Stimulated activated CD8-positive, alpha-beta memory T cell treated with anti-CD3 and anti-CD28 coated beads, Interleukin-7, amount 100 ng/mL, for 4 hours (primary cell): ENCODE measurements at regions not wholly inside any gene's neighbourhood (a gene's known extent, or its start where the extent isn't known, plus 50 kb on each side); places are given as distances from the start of the nearest gene placed in this dataset.

Source experiments
- DNase-seq, 2 donors: peaks; one replicate each; pipeline ENCODE4 v3.0.0-alpha.2; 2020; ENCODE audit warnings: low read depth in 2 of 2

DNA sequence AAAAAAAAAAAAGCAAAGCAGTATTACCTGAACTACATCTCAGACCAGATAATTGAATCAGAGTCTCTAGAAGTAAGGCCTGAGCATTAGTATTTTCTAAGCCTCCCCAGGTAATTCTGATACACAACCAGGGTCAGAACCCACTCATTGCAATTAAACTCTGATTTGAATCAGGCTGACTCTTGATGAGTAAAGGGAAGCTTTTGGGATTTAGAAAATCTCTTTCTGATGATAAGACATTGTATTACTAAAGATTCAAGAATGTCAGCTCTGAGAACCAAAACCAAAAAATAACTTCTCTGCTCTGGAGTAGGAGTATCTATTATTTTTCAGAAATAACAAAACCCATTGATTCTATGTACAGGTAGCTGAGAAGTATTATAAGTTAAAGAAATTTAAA is 100.1 kb upstream of the COL21A1 start:
- DNase-seq, result no peak

DNA sequence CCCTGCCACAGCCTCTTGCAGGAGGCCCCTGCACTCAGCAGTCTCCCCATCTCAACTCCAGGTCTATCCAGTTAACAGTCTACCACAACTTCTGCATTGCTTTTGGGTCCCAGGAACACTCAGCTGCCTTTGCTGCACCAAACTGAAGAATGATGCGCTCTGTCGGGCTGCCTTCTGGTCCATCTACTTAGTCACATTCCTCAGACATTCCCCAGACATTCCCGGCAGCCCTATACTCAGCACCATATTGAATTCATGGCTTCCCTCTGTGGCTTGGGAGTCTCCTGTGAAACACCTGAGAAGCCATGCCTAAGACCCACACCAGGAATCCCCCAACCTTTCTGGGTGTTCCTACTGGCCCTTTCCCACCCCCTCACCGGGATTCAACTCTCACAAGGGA is 99.6 kb upstream of the COL21A1 start:
- no peak for DNase-seq

DNA sequence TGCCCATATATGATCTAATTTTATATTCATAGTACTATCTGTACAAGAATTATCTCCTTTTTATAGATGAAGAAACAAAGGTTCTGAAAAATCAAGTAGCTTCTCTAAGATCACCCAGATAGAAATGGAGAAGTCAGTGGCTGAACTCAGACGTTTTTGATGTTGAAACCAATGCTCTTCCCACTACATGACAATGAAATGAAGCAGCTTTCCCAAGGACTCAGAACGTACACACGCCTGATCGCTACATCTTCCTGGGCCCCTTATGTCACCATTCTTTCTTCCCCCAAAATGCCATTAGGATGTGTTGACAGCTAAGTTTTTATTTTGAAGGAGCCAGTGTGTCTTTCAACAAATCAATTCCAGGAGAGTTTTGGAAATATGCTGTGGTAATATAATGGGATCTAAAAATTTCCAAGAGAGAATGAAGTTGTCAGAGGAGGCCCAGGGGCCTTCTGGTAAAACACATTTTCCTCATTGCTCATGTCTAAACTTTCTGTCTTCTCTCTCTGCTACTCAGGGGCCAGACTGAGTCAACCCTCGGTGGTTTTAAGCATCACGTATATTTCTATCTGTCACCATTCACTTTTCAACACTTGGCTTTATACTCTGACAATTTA is 98.1 kb upstream of the COL21A1 start:
- DNase-seq, result no peak

DNA sequence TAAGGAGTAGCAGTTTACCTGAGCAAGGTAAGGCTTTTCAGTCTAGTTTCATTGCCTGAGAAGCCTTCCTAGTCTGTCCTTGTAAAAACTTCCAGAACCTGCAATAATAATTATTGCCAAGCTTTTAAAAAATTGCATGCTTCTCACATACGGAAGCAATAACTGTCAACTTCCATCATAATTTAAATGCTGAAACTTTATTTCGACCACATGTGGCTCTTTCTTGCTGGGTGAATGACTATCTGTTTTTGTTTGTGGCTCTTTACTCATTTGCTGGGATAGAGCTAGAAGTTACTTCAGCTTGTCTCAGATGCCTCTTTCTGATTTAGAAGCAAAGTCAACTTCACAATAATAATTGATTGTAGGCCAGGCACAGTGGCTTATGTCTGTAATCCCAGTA is 95.9 kb upstream of the COL21A1 start:
- no peak for DNase-seq

DNA sequence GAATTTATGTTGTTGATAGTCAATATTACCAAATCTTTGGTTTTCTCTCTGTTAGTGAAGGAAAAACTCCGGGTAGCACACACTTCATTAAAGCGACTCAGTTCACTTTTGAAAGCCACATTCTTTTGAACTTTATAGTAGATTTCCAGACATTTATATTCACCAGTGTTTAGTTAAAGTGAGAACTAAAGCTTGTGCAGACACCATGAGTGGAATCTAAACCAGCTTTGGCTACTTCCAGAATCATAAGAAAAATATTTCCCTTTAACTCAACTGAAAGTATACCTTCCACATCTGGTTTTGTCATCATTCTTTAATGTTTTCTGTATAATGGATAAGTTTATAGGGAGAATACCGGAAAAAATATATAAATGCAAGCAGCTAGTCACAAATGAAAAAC is 92.1 kb upstream of the COL21A1 start:
- DNase-seq, result no peak

DNA sequence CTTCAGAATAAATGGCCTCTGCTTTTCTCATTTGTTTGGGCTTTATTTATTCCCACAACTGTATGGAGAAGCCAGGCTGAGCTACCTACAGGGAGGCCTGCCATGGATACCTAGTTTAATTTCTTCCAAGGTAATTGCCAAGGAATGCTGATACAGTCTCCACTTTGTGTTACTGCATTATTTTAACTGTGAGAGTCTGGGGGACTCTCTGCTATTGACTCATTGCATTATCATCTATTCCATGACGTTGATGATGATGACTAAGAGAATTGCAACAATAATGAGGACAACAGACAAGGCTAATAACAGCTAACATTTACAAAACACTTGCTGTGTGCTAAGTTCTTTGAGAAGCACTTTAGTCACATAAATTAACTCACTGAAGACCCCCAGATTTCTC is 88.3 kb upstream of the COL21A1 start:
- no peak for DNase-seq

DNA sequence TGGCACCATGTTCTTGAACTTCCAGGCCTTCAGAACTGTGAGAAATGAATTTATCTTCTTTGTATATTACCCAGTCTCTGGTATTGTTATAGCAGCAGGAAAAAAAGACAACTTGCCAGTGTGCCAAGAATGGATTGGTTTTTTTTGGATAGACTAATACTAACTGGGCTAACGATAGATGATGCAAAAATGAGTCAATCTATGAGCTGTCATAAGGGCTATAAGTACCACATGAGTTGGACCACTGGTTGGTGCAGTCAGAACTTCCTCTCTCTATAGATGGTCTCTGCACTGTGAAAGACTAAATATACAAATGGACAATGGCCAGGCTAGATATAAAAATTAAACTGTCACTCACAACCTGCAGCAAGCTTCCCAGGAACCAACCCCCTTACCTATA is 87.6 kb upstream of the COL21A1 start:
- DNase-seq, result no peak

DNA sequence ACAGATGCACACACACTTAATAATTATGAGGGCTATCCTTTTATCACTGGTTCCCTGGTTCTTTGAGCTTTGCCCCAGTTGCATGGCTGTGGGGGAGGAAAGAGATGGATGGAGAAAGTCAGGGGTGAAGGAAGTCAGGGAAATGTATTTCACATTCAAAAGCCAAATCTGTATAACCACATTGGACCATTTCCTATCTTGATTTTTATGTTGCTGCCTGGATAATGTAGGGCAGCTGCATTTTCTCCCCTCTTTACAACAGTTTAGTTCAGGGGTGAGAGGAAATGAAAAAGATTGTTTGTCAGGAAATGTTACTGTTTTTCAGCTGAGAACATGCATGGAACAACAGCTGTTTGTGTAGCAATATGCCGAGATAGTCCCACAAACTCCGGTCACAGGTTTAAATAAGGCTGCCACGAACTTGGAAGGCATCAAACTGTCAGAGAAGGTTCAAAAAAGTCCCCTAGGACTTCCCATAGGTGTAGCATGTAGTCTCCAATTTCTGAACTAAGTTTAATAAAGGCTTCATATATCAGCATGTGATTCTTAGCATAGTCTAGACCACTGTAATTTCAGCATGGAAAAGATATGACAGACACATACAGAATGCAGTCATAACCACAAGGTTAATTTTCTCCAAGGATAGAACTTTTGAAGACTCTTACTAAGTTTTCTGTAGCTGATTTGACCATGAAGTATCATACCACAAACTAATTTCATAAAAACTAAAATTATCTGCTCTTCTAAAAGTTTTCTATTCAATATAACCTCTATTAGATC is 82.1 kb upstream of the COL21A1 start:
- no peak for DNase-seq

DNA sequence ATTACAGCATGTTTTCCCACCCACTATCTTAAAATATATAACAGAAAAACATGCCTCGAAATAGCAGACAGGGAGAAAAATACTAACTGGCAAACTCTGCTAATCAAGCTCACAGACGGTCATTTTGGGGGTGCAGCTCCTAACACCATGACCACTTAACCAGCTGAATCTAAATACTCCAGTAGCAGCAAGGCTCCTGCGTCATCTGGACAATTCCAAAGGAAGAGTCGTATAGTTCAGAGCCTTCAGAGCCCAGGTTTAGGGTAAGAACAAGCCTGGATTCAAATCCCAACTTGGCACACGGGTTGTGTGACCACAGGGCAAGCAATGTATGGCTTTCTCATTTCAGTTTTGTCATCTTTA is 81.3 kb upstream of the COL21A1 start:
- DNase-seq, result no peak

DNA sequence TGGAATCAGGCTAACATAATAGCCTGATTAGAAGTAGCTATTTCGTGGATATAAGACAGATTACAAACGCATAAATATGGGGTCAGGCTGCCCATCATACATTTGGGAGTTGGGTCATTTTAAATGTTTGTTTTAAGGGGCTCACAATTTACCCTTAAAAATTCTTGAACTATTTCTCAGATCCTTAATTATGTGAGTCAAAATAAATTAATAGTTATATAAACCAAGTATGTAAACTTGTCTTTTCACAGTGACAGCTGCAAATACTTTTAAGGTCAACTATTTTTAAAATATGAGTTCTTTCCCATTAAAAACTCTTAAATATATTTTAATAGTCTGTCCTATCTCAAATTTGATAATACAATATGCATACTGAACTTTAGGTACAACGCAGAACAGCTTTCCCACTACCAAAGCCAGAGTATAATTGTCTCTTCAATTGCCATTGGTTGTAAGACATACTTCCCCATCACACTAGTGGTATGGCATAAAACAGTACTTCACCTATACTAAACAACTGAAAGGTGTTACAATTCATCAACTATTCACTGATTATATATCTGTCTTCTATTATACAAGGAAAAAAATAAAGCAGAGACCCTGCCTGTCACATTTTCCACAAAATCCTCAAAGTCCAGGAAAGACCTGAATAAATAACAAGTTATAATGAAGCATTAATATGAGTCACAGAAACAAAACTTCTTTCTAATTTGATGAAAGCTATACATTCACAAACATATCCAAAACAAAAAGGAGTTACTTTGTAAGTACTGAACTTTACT is 80.8 kb upstream of the COL21A1 start:
- no peak for DNase-seq

DNA sequence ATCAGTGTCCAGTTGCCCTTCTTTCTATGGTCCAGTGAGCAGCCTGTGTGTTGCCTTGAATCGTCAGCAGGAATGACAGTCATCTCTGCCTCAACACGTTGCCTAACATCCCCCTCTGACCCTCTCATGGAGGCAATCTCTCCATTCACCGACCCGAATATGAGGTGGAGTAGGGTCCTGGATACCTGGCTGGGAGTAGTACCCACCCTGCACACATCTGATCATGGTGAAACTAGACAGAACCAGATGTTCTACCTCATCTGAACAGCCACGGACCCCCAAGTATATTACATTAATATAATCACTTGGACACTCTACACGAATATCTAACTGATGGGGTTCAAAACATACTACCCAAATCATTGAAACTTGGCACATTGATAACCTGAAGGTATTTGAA is 77.0 kb upstream of the COL21A1 start:
- no peak for DNase-seq

DNA sequence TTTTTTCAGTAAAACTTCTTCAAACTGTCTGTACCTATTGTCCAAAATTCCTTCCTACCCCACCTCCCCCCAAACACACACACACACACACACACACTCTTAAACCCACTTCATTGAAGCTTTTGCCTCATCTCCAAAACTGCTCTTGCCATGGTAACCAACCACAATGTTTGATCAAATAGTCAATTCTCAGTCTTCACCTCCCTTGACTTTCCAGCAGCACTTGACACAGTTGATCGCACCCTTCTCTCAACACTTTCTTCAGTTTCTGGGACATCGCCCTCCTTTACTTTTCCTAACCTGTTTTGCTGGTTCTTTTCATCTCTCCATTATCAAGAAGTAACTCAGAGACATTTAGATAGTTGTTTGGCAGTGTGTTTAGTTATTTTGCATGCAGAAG is 71.5 kb upstream of the COL21A1 start:
- DNase-seq, result no peak

DNA sequence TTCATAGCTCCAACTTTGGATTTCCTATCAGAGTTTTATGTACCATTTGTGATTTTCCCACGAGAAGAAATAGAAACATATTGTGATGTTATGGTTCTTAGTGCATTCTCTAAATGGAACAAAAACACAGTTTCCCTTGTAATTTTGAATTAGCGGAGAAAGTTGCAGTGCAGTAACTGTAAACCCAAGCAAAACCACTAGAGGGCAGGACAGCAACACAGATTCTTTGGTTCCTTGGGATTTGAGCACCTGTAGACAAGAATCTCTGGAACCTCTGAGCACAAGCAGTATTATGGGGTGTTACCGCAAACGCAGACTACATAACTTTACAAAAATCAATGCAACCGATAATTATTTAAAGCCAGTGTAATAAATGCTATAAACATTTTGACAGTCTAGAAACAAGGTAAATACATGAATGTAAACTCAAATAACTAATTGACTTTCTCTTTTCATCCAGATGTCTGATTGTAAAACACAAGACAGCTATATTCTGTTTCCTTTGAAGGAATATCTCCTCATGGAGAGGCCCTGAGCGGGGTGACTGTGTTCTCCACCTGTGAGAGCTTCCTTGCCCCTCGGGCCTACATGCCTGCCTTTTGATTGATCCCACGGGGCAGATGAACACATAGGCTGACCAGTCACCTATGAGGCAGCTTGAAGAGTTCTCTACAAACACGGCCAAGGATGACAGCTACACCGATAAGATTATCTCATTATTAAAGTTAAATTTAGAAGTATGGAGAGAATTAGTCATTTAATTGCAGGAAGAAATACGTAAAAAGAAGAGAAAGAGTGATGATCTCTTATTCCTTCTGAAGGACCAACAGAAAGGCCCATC is 67.5 kb upstream of the COL21A1 start:
- DNase-seq, result no peak

DNA sequence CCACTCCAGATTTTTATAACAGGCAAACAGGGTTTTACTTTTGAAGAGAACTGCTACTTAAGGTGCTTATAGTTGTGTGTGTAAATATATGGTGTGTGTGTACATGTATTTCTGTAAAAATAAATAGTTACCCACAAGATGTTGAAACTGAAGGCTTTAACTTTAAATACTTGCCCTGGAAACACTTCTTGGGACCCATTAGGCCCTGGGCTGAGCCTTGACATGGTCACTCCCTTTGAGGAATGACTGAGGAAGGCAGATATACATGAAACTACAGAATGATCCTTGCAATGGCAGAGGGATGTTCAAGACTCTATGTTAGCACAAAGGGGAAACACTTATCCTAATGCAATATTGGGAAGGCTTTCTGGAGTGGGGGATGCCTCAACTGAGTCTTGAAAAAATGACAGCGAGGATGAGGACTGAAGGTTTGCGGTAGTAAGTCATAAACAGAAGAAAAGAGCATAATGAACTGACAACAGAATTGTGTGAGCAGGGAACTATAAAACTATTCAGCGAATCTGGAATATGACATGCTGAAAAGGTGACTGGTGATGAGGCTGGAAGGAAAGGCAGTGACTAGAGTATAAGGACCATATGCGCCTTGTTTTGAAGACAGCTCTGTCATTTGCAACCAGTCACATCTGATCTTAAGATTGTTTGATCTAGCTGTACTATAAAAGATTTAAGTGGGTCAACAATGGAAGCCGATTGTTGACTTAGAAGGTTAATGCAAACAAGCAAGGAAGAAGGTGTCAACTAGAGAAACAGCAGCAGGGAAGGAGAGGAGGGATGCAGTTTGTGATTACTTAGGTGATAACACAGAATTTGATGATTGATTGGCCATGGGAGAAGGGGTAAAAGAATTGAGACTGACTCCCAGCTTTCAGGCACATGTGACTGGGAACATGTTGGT is 64.4 kb upstream of the COL21A1 start:
- no peak for DNase-seq

DNA sequence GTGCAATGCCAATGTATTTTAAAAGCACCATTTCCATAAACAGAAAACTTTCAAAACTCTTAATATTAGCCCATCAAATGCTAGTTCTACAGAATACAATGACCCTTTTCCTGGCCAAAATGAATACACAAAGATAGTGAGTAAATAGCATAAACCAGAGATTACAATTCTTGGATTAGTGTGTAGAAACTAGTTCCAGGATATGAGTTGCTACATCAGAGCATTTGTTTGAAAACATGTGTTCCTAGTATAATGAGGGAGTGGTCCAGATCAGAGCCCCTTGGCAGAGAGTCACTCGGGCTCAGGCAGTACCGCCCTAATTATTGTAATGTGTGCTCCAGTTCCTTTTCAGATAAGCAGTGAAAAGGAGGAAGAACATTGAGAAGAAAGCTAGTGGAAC is 63.7 kb upstream of the COL21A1 start:
- DNase-seq, result no peak

DNA sequence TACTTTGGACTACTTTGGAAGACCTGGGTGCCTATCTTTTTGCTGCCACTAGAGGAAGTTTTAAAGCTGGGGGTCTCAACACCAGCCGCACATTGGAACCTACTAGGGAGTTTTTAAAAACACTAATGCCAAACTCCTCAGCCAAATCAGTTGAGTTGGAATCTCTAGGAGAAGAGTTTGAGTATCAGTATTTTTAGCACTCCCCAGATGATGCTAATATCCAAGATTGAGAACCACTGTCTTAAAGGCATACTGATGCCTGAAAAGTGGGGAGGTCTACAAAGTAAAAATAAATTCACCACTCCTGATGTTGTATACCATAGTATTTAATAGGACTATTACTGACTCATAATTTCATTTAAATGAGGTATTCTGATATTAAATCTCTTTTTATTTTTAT is 62.9 kb upstream of the COL21A1 start:
- DNase-seq, result no peak

DNA sequence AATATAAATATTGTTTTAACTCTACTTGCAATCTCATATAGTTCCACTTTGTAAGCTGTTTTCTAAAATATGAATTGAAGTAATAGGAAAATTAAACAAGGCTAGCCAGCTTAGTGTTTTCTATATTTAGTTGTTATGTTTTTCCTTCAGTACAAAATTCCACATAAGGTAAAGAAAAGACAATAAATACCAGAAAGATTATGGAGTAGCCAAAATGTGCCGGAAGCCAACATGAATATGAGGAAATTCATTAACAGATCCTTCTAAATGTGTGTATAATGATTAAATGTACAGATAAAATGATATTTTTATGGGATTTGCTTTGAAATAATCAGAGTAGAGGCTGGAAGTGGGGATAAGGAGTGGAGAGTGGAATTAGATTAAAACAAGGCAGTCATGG is 52.5 kb upstream of the COL21A1 start:
- DNase-seq, result no peak

DNA sequence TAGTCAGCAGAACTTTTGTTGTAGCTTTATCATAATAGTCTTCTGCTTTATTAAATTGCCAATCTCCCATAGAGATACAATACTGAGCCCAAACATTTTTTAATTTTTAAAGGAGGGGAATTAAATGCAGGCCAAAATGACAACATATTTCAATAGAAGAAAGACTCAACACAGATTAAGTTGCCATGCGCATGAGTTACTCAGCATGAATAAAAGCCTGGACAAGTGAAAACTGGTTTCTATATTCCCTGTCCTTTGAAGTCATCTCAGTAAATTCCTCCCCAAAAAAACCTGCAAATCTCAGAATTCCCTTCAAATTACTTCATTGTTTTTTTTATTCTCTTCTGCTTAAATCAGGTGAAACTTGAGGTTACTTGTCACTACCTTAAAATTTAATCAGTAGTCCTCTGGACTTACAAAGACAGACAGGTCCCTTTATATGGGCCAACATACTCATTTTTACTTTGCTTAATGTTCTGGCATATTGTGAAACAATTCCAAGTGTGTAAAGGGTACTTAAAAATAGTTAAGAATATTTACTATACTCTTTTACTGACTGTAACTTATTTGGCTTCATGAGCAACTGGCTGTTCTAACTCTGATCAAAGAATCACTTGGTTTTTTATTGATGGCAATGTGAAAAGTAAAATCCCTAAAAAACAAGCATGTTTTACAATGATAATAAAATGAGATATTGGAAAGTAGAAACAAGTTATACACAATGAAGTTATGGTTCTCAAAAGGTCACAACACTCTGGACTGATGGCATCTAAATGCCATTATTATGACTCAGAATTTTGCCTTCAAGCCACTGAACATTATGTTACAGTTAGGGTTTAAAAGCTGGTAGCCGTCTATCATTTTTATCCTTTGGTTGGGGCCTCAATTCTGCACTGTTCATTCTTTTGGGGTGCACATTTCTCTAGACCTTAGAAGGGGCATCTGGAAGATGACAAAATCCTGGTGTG is 49.9 kb upstream of the COL21A1 start:
- DNase-seq, result no peak
